K562 (cell line): ENCODE measurements at regions not wholly inside any gene's neighbourhood (a gene's known extent, or its start where the extent isn't known, plus 50 kb on each side); places are given as distances from the start of the nearest gene placed in this dataset.

Source experiments
- ATAC-seq: fragments of 200-7000 bp; cut with Tn5 transposase; 3 replicates; pipeline ENCODE4 v1.9.1; 2020; ENCODE audit warnings: moderate library complexity
- BruUV-seq: library from RNA; stranded (reverse); fragments of 400-500 nt; replicated peaks from 2 replicates; lab custom pipeline; 2021; lab: Mats Ljungman, UMichigan
- CTCF ChIA-PET: fragments of 300-600 bp; formaldehyde crosslinking; extraction: SDS; loops from one replicate; lab custom pipeline; 2021; ENCODE audit warnings: low intra/inter-chr PET ratio; lab: Yijun Ruan, JAX
- POLR2A ChIA-PET: fragments of 300-600, 350-650 bp; sonication (Branson Sonifier 250); formaldehyde crosslinking; extraction: SDS; loops from one replicate; lab custom pipeline; 2021; ENCODE audit warnings: antibody characterized with exemption, inconsistent platforms; lab: Yijun Ruan, JAX
- DNase-seq, 4 experiments: peaks; one replicate each; pipeline versions ENCODE4 v3.0.0 to v3.0.0-alpha.2; 2011 to 2018; ENCODE audit warnings: low spot score in 3 of 4, mixed read lengths in 3 of 4; ENCODE audit errors: extremely low read depth in 1 of 4
- FAIRE-seq: peaks from 2 replicates; lab custom pipeline; 2011; peaks lifted over from hg19 to GRCh38; lab: Jason Lieb, UNC
- H2AFZ ChIP-seq: 2 replicates; pipeline ENCODE4 v1.6.0; 2011; ENCODE audit warnings: low read depth, low read length, control low read depth, inconsistent platforms
- H3K27ac ChIP-seq: fragments of 200-600 bp; 3 replicates; pipeline ENCODE4 v1.8.0; 2011; ENCODE audit warnings: low read depth, mild to moderate bottlenecking, control low read depth, inconsistent platforms, low read length, moderate library complexity, mixed read lengths; ENCODE audit errors: extremely low read depth
- H3K27me3 ChIP-seq, 2 experiments: fragments of 300-600 bp in 1 of 2; 2 replicates in 1 of 2; 3 replicates in 1 of 2; pipeline versions ENCODE4 v1.6.0 to v1.8.0; 2011; ENCODE audit warnings: inconsistent platforms in 2 of 2, low read length in 2 of 2, mild to moderate bottlenecking in 1 of 2, mixed read lengths in 1 of 2, moderate library complexity in 1 of 2; ENCODE audit not compliant: control insufficient read depth in 2 of 2, insufficient read depth in 2 of 2
- H3K36me3 ChIP-seq: fragments of 300-600 bp; 3 replicates; pipeline ENCODE4 v1.8.0; 2011; ENCODE audit warnings: mild to moderate bottlenecking, low read length, inconsistent platforms; ENCODE audit not compliant: control insufficient read depth, insufficient read depth
- H3K4me1 ChIP-seq, 2 experiments: fragments of 200-600 bp in 1 of 2; replicated peaks in 1 of 2; 2 replicates in 1 of 2; 3 replicates in 1 of 2; pipeline versions ENCODE4 v1.5.1 to v1.8.0; 2011; ENCODE audit warnings: inconsistent platforms in 2 of 2, low read length in 2 of 2, mild to moderate bottlenecking in 1 of 2, mixed read lengths in 1 of 2, moderate library complexity in 1 of 2; ENCODE audit not compliant: control insufficient read depth in 2 of 2, insufficient read depth in 2 of 2
- H3K4me2 ChIP-seq: 2 replicates; pipeline ENCODE4 v1.6.1; 2011; ENCODE audit warnings: low read length, control low read depth, inconsistent platforms, mixed read lengths; ENCODE audit not compliant: insufficient read depth
- H3K4me3 ChIP-seq: fragments of 200-600 bp; sonication (generic), shearing (Covaris generic); 2 replicates; pipeline ENCODE4 v1.5.1; 2016; ENCODE audit warnings: control low read depth, inconsistent platforms
- H3K79me2 ChIP-seq: fragments of 200-600 bp; 3 replicates; pipeline ENCODE4 v1.8.0; 2011; ENCODE audit warnings: low read length, inconsistent platforms; ENCODE audit not compliant: control insufficient read depth, insufficient read depth
- H3K9ac ChIP-seq, 2 experiments: 2 replicates each; pipeline versions ENCODE4 v1.6.0 to v1.6.1; 2011; ENCODE audit warnings: low read depth in 2 of 2, low read length in 2 of 2, control low read depth in 1 of 2, inconsistent platforms in 1 of 2, mild to moderate bottlenecking in 1 of 2, mixed read lengths in 1 of 2; ENCODE audit not compliant: insufficient read depth in 1 of 2
- H3K9me1 ChIP-seq: one replicate; pipeline ENCODE4 v1.6.0; 2011; ENCODE audit warnings: inconsistent platforms, mild to moderate bottlenecking, low read length, moderate library complexity; ENCODE audit not compliant: control insufficient read depth, insufficient read depth
- H3K9me3 ChIP-seq: replicated peaks from 2 replicates; pipeline ENCODE4 v1.5.1; 2011; ENCODE audit warnings: low read depth, low read length, inconsistent platforms; ENCODE audit not compliant: control insufficient read depth, insufficient read depth
- H4K20me1 ChIP-seq: replicated peaks from 2 replicates; pipeline ENCODE4 v1.6.1; 2011; ENCODE audit warnings: low read length, inconsistent platforms, mixed read lengths; ENCODE audit not compliant: control insufficient read depth, insufficient read depth
- CAMTA2 ChIP-seq: fragments of 250-450 bp; sonication (Bioruptor Pico); conservative IDR thresholded peaks from 2 replicates; pipeline ENCODE4 v1.5.1; 2022
- CEBPB ChIP-seq: fragments of 450-650 bp; IDR thresholded peaks from 2 replicates; pipeline ENCODE4 v1.6.1; 2016; ENCODE audit warnings: missing genetic modification characterization, missing compliant biosample characterization
- CSDE1 ChIP-seq, 2 experiments: fragments of 450-650 bp; IDR thresholded peaks; 2 replicates each; pipeline ENCODE4 v1.6.1; 2016; ENCODE audit warnings: mild to moderate bottlenecking in 1 of 2
- FOXP1 ChIP-seq: sonication (generic); formaldehyde crosslinking; IDR thresholded peaks from 2 replicates; pipeline ENCODE4 v1.8.0; 2022; ENCODE audit warnings: mild to moderate bottlenecking, missing genetic modification reagents
- MCM3 ChIP-seq: fragments of 450-650 bp; IDR thresholded peaks from 2 replicates; pipeline ENCODE4 v1.6.1; 2016
- POLR2A ChIP-seq: fragments of 450-650 bp; conservative IDR thresholded peaks from 2 replicates; pipeline ENCODE4 v1.6.1; 2016
- SUPT5H ChIP-seq: fragments of 450-650 bp; IDR thresholded peaks from 2 replicates; pipeline ENCODE4 v1.6.1; 2016
- TCFL5 ChIP-seq: fragments of 250-450 bp; sonication (Bioruptor Pico); conservative IDR thresholded peaks from 2 replicates; pipeline ENCODE4 v1.6.1; 2021; ENCODE audit warnings: mild to moderate bottlenecking, moderate library complexity, matching md5 sums
- YBX1 ChIP-seq: fragments of 450-650 bp; IDR thresholded peaks from 2 replicates; pipeline ENCODE4 v1.7.1; 2016; ENCODE audit warnings: mild to moderate bottlenecking
- ZEB2 ChIP-seq: fragments of 450-650 bp; IDR thresholded peaks from 2 replicates; pipeline ENCODE4 v1.6.1; 2016
- ZNF133 ChIP-seq: fragments of 250-450 bp; sonication (Bioruptor Pico); IDR thresholded peaks from 2 replicates; pipeline ENCODE4 v1.4.0; 2020; ENCODE audit warnings: mild to moderate bottlenecking
- ZNF316 ChIP-seq: fragments of 450-650 bp; IDR thresholded peaks from 2 replicates; pipeline ENCODE4 v1.6.1; 2016
- WGBS: fragments of 100-300 bp; shearing (Covaris generic); methylation state at CpG from one replicate; pipeline ENCODE4 v1.1.6; 2016; ENCODE audit warnings: low coverage, mixed read lengths; ENCODE audit not compliant: insufficient coverage; ENCODE audit errors: missing lambda C conversion rate; 5-methylcytosine and 5-hydroxymethylcytosine counted together
- in situ Hi-C: fragments of 300-500 bp; cut with MboI; formaldehyde crosslinking; loops from 4 replicates; pipeline ENCODE4 v1.15.0; 2018; ENCODE audit warnings: inconsistent platforms, mixed read lengths
- intact Hi-C: fragments of 100-400 bp; cut with micrococcal nuclease; formaldehyde crosslinking; loops from 2 replicates; pipeline ENCODE4 v1.14.2; 2022

DNA sequence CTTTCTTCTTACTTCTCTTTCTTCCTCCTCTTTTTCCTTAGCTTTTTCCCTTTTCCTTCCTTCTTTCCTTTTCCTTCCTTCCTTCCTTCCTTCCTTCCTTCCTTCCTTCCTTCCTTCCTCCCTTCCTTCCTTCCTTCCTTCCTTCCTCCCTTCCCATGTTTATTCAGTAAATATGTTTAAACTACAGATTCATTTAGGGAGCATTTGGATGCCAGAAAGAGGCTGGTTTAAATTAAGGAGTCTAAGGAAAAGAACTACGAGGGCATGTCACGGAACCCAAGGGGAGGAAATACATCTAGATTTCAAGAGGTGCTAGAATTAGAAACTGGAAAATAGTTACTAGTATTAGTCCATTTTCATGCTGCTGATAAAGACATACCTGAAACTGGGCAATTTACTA, 320.0 kb upstream of the ARRDC3 start:
- DNase-seq (no peak), ATAC-seq (no peak), FAIRE-seq (no peak)
- no peaks in the 10 kb centered on the region for H3K9me1 ChIP-seq
- no peak overlapping the region for H3K4me2 ChIP-seq
- no peaks in the 10 kb centered on the region for H3K4me1 ChIP-seq
- H3K9ac ChIP-seq, result no peak overlapping the region
- BruUV-seq, result no TSS peak
- H3K9me3 ChIP-seq, result no peaks in the 10 kb centered on the region
- no peak overlapping the region for H3K4me3 ChIP-seq
- TF ChIP-seq YBX1 (no peak), POLR2A (no peak), MCM3 (no peak), SUPT5H (no peak), FOXP1 (CRISPR knock-in tag) (no peak), ZEB2 (no peak)
- 0% methylated on average over 2 of the region's 2 CpGs for WGBS
- in situ Hi-C loops (no loop called here), intact Hi-C loops (no loop called here)
- H3K36me3 ChIP-seq, result no peaks in the 10 kb centered on the region
- no peaks in the 10 kb centered on the region for H3K79me2 ChIP-seq
- H4K20me1 ChIP-seq, result no peaks in the 10 kb centered on the region
- no peak overlapping the region for H3K27ac ChIP-seq
- ChIA-PET CTCF (no interaction called here), POLR2A (interaction anchor here (0.8 kb wide), 1 partner anchor 1855 kb away, joined by 3 read pairs; no protein-coding TSS in a partner anchor)
- no peak overlapping the region for H2AFZ ChIP-seq
- H3K27me3 ChIP-seq, result no peaks in the 10 kb centered on the region

DNA sequence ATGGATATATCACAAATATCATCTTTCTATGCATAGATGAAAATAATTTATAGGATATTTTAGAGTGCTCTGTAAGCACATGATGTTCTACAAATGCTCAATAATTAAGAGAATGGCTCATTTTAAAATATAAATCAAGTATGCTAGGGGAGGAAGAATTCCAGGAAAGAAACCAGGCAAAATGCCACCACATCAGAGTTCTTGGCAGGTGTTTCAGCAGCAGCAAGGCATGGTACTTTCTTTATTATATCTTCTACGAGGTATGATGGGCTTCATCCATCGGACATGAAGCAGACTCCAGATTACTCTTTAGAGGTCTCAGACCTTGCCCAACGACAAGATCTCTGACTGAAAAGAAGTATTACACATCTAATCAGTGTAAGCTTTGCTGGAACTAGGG, 316.3 kb upstream of the ARRDC3 start:
- 0% methylated on average over 3 of the region's 3 CpGs for WGBS
- Histone ChIP-seq H3K9me1 (no peaks in the 10 kb centered on the region), H2AFZ (no peak overlapping the region), H3K9ac (no peak overlapping the region), H3K27ac (no peak overlapping the region), H3K4me2 (no peak overlapping the region), H3K79me2 (no peaks in the 10 kb centered on the region), H3K4me3 (no peak overlapping the region), H3K9me3 (0 out of 2 replicates have a peak, but pooled peaks cover 2% of the 10 kb centered on the region), H3K4me1 (no peaks in the 10 kb centered on the region), H3K27me3 (no peaks in the 10 kb centered on the region), H4K20me1 (no peaks in the 10 kb centered on the region), H3K36me3 (no peaks in the 10 kb centered on the region)
- intact Hi-C loops, result no loop called here
- DNase-seq, result no peak
- CTCF ChIA-PET, result no interaction called here
- no peak for FAIRE-seq
- ATAC-seq, result no peak
- in situ Hi-C loops, result no loop called here
- no TSS peak for BruUV-seq
- POLR2A ChIA-PET, result no interaction called here
- TF ChIP-seq TCFL5, result no peak
- no peak for TF ChIP-seq CSDE1 (IDR thresholded peaks at IDR 0.05)
- no peak for TF ChIP-seq CAMTA2 (CRISPR knock-in tag)
- no peak for TF ChIP-seq CEBPB (tag)
- no peak for TF ChIP-seq ZNF133 (CRISPR knock-in tag)
- no peak for TF ChIP-seq ZNF316
